HG02852 (cell line): ENCODE measurements at regions not wholly inside any gene's neighbourhood (a gene's known extent, or its start where the extent isn't known, plus 50 kb on each side); places are given as distances from the start of the nearest gene placed in this dataset.
A peak's percentile ranks its signal among the peaks of the same experiment; 100 is the strongest.
"Not testable (repeated sequence)": the region's sequence is repeated elsewhere in the genome, so short reads cannot be mapped to it uniquely, and the experiment has no call there.

Source experiments
- ATAC-seq: cut with Tn5 transposase; IDR thresholded peaks from one replicate; pipeline ENCODE4 v1.9.1; 2021; ENCODE audit warnings: mild to moderate bottlenecking, moderate library complexity; ENCODE audit not compliant: unreplicated experiment

GRCh38 chr1:106289265-106289928 is 767.1 kb upstream of the PRMT6 start:
- ATAC-seq, result no peak

- no peak for ATAC-seq
Observed at GRCh38 chr1:106290805-106291501, 765.5 kb upstream of the PRMT6 start.

GRCh38 chr1:106292130-106292529 is 764.3 kb upstream of the PRMT6 start:
- no peak for ATAC-seq

GRCh38 chr1:106296431-106296830 is 760.0 kb upstream of the PRMT6 start:
- ATAC-seq, result no peak

GRCh38 chr1:106304106-106304505 is 752.4 kb upstream of the PRMT6 start:
- ATAC-seq, result no peak

- ATAC-seq, result no peak
Observed at GRCh38 chr1:106319612-106320011, 736.9 kb upstream of the PRMT6 start.

GRCh38 chr1:106325600-106325999 is 730.9 kb upstream of the PRMT6 start:
- no peak for ATAC-seq

GRCh38 chr1:106344494-106344893 is 712.0 kb upstream of the PRMT6 start:
- no peak for ATAC-seq

- no peak for ATAC-seq
Observed at GRCh38 chr1:106360252-106360651, 696.2 kb upstream of the PRMT6 start.

GRCh38 chr1:106366627-106367319 is 689.7 kb upstream of the PRMT6 start:
- no peak for ATAC-seq

GRCh38 chr1:106378261-106378660 is 678.2 kb upstream of the PRMT6 start:
- no peak for ATAC-seq

- no peak for ATAC-seq
Observed at GRCh38 chr1:106380772-106381171, 675.7 kb upstream of the PRMT6 start.

GRCh38 chr1:106389160-106389559 is 667.3 kb upstream of the PRMT6 start:
- not testable (repeated sequence) for ATAC-seq

GRCh38 chr1:106393046-106393445 is 663.4 kb upstream of the PRMT6 start:
- ATAC-seq, result no peak

- ATAC-seq, result no peak
Observed at GRCh38 chr1:106396020-106396419, 660.5 kb upstream of the PRMT6 start.

GRCh38 chr1:106398391-106398790 is 658.1 kb upstream of the PRMT6 start:
- no peak for ATAC-seq

- ATAC-seq, result no peak
Observed at GRCh38 chr1:106406114-106406513, 650.4 kb upstream of the PRMT6 start.

- ATAC-seq, result not testable (repeated sequence)
Observed at GRCh38 chr1:106412321-106412720, 644.2 kb upstream of the PRMT6 start.

GRCh38 chr1:106435269-106435668 is 621.2 kb upstream of the PRMT6 start:
- peak; percentile 56 for ATAC-seq

GRCh38 chr1:106439475-106439874 is 617.0 kb upstream of the PRMT6 start:
- no peak for ATAC-seq

GRCh38 chr1:106447466-106447865 is 609.0 kb upstream of the PRMT6 start:
- no peak for ATAC-seq

- no peak for ATAC-seq
Observed at GRCh38 chr1:106456832-106457231, 599.6 kb upstream of the PRMT6 start.
